Adrenal gland (tissue), 5 donors: ENCODE measurements at regions not wholly inside any gene's neighbourhood (a gene's known extent, or its start where the extent isn't known, plus 50 kb on each side); places are given as distances from the start of the nearest gene placed in this dataset.

Experiments
- POLR2A ChIP-seq, 2 donors: fragments of 450-650 bp; IDR thresholded peaks; one replicate each; pipeline ENCODE4 v1.6.1; 2017; ENCODE audit warnings: antibody characterized with exemption in 2 of 2, mild to moderate bottlenecking in 2 of 2, moderate library complexity in 1 of 2
- TF ChIP-seq, protein P1 (sequence below), 6 experiments: fragments of 450-650 bp in 4 of 6; fragments of 200-600 bp in 2 of 6; sonication (generic) in 1 of 6; IDR thresholded peaks; 1 replicate in 5 of 6; 2 replicates in 1 of 6; pipeline versions ENCODE4 v1.5.1 to v1.8.0; 2016 to 2021; ENCODE audit warnings: antibody characterized with exemption in 6 of 6, mild to moderate bottlenecking in 2 of 6, moderate library complexity in 1 of 6
- donor health status: DM: no; HTN: no; CAD: no.

DNA sequence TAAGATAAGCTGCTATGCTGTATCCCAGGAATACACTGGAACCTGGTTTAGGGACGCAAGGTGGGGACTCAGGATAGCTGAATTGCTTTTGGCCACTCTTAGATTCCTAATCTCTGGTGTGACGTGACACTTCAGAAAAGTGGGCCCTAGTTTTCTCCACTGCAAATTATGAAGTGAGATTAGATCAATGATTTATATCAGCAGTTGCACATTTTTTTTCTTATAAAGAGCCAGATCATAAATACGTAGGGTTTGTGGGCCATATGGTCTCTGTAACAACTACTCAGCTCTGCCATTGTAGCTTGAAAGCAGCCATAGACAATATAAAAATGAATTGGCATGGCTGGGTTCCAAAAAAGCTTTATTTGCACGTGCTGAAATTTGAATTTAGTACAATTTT is 85.4 kb upstream of the CPO start:
- TF ChIP-seq, protein P1, sequence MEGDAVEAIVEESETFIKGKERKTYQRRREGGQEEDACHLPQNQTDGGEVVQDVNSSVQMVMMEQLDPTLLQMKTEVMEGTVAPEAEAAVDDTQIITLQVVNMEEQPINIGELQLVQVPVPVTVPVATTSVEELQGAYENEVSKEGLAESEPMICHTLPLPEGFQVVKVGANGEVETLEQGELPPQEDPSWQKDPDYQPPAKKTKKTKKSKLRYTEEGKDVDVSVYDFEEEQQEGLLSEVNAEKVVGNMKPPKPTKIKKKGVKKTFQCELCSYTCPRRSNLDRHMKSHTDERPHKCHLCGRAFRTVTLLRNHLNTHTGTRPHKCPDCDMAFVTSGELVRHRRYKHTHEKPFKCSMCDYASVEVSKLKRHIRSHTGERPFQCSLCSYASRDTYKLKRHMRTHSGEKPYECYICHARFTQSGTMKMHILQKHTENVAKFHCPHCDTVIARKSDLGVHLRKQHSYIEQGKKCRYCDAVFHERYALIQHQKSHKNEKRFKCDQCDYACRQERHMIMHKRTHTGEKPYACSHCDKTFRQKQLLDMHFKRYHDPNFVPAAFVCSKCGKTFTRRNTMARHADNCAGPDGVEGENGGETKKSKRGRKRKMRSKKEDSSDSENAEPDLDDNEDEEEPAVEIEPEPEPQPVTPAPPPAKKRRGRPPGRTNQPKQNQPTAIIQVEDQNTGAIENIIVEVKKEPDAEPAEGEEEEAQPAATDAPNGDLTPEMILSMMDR (IDR thresholded peaks at IDR 0.05) = no peak
- no peak for TF ChIP-seq POLR2A (IDR thresholded peaks at IDR 0.05)
